ENCODE measurements at regions not wholly inside any gene's neighbourhood (a gene's known extent, or its start where the extent isn't known, plus 50 kb on each side); places are given as distances from the start of the nearest gene placed in this dataset.

DNA sequence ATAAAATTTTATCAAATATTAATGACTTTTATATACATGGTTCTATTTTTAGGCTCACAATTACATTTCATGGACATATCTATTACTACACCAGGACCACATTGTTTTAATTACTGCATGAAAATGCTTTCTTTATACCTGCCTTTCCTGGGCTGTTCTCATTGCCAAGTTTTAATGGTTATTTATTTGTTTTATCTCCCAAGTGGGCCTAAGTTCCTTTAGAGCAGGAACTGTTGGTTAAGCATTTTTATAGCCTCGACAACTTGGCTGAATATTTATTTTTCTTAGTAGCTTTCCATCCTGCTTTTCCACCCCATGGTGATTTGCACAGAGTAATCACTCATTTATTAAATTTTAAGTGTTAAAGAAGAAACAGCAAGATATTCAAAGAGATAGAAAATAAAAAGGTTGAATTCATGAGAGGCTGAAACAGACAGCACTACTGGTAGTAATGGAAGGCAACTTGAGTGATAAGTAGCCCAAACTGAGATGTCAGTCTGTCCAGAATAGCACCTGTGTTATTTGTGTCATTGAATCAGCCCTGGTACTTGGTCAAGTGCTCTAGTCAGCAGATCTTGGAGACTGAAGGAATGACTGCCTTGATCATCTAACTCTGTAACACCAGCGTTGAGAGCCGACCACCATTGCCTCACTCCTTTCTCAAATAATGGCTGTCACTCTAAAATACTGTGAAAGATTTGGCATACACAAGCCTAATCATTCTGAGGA lies 119.1 kb upstream of the EGLN3 start:
- DNase-seq (ENCODE audit: low spot score) = no peak
- no peak for ATAC-seq
- Mint-ChIP-seq H3K4me1 (no peaks in the 10 kb centered on the region), H3K27me3 (ENCODE audit: low read depth) (no peaks in the 10 kb centered on the region), H3K9me3 (peaks cover 14% of the 10 kb centered on the region), H3K27ac (no peak overlapping the region), H3K36me3 (no peaks in the 10 kb centered on the region), H3K4me3 (no peak overlapping the region)
- CTCF ChIA-PET = no interaction called here
- TF ChIP-seq, protein P1, sequence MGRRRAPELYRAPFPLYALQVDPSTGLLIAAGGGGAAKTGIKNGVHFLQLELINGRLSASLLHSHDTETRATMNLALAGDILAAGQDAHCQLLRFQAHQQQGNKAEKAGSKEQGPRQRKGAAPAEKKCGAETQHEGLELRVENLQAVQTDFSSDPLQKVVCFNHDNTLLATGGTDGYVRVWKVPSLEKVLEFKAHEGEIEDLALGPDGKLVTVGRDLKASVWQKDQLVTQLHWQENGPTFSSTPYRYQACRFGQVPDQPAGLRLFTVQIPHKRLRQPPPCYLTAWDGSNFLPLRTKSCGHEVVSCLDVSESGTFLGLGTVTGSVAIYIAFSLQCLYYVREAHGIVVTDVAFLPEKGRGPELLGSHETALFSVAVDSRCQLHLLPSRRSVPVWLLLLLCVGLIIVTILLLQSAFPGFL (CRISPR knock-in tag; IDR thresholded peaks at IDR 0.05; ENCODE audit: borderline replicate concordance) = no peak
- TF ChIP-seq SP1 (CRISPR knock-in tag; conservative IDR thresholded peaks at IDR 0.05) (no peak), TEAD1 (CRISPR knock-in tag; IDR thresholded peaks at IDR 0.05) (no peak), ZNF232 (CRISPR knock-in tag; IDR thresholded peaks at IDR 0.05) (no peak), GRHL2 (CRISPR knock-in tag; IDR thresholded peaks at IDR 0.05; ENCODE audit: insufficient replicate concordance, severe bottlenecking) (no peak), ZNF263 (CRISPR knock-in tag; IDR thresholded peaks at IDR 0.05; ENCODE audit: low read depth) (no peak), FOXP1 (CRISPR knock-in tag; IDR thresholded peaks at IDR 0.05; ENCODE audit: borderline replicate concordance) (no peak), ETV6 (CRISPR knock-in tag; IDR thresholded peaks at IDR 0.05) (no peak), RORB (CRISPR knock-in tag; IDR thresholded peaks at IDR 0.05) (no peak)
- TF ChIP-seq, protein P2, sequence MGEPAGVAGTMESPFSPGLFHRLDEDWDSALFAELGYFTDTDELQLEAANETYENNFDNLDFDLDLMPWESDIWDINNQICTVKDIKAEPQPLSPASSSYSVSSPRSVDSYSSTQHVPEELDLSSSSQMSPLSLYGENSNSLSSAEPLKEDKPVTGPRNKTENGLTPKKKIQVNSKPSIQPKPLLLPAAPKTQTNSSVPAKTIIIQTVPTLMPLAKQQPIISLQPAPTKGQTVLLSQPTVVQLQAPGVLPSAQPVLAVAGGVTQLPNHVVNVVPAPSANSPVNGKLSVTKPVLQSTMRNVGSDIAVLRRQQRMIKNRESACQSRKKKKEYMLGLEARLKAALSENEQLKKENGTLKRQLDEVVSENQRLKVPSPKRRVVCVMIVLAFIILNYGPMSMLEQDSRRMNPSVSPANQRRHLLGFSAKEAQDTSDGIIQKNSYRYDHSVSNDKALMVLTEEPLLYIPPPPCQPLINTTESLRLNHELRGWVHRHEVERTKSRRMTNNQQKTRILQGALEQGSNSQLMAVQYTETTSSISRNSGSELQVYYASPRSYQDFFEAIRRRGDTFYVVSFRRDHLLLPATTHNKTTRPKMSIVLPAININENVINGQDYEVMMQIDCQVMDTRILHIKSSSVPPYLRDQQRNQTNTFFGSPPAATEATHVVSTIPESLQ (CRISPR knock-in tag; IDR thresholded peaks at IDR 0.05) = no peak
- TF ChIP-seq, protein P3, sequence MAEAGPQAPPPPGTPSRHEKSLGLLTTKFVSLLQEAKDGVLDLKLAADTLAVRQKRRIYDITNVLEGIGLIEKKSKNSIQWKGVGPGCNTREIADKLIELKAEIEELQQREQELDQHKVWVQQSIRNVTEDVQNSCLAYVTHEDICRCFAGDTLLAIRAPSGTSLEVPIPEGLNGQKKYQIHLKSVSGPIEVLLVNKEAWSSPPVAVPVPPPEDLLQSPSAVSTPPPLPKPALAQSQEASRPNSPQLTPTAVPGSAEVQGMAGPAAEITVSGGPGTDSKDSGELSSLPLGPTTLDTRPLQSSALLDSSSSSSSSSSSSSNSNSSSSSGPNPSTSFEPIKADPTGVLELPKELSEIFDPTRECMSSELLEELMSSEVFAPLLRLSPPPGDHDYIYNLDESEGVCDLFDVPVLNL (CRISPR knock-in tag; IDR thresholded peaks at IDR 0.05; ENCODE audit: borderline replicate concordance, low read depth) = no peak
- TF ChIP-seq, protein P4, sequence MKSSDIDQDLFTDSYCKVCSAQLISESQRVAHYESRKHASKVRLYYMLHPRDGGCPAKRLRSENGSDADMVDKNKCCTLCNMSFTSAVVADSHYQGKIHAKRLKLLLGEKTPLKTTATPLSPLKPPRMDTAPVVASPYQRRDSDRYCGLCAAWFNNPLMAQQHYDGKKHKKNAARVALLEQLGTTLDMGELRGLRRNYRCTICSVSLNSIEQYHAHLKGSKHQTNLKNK (CRISPR knock-in tag; IDR thresholded peaks at IDR 0.05) = no peak
- TF ChIP-seq, protein P5, sequence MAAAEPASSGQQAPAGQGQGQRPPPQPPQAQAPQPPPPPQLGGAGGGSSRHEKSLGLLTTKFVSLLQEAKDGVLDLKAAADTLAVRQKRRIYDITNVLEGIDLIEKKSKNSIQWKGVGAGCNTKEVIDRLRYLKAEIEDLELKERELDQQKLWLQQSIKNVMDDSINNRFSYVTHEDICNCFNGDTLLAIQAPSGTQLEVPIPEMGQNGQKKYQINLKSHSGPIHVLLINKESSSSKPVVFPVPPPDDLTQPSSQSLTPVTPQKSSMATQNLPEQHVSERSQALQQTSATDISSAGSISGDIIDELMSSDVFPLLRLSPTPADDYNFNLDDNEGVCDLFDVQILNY (CRISPR knock-in tag; IDR thresholded peaks at IDR 0.05) = no peak
- TF ChIP-seq, protein P6, sequence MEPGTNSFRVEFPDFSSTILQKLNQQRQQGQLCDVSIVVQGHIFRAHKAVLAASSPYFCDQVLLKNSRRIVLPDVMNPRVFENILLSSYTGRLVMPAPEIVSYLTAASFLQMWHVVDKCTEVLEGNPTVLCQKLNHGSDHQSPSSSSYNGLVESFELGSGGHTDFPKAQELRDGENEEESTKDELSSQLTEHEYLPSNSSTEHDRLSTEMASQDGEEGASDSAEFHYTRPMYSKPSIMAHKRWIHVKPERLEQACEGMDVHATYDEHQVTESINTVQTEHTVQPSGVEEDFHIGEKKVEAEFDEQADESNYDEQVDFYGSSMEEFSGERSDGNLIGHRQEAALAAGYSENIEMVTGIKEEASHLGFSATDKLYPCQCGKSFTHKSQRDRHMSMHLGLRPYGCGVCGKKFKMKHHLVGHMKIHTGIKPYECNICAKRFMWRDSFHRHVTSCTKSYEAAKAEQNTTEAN (CRISPR knock-in tag; IDR thresholded peaks at IDR 0.05) = no peak
- TF ChIP-seq, protein P7, sequence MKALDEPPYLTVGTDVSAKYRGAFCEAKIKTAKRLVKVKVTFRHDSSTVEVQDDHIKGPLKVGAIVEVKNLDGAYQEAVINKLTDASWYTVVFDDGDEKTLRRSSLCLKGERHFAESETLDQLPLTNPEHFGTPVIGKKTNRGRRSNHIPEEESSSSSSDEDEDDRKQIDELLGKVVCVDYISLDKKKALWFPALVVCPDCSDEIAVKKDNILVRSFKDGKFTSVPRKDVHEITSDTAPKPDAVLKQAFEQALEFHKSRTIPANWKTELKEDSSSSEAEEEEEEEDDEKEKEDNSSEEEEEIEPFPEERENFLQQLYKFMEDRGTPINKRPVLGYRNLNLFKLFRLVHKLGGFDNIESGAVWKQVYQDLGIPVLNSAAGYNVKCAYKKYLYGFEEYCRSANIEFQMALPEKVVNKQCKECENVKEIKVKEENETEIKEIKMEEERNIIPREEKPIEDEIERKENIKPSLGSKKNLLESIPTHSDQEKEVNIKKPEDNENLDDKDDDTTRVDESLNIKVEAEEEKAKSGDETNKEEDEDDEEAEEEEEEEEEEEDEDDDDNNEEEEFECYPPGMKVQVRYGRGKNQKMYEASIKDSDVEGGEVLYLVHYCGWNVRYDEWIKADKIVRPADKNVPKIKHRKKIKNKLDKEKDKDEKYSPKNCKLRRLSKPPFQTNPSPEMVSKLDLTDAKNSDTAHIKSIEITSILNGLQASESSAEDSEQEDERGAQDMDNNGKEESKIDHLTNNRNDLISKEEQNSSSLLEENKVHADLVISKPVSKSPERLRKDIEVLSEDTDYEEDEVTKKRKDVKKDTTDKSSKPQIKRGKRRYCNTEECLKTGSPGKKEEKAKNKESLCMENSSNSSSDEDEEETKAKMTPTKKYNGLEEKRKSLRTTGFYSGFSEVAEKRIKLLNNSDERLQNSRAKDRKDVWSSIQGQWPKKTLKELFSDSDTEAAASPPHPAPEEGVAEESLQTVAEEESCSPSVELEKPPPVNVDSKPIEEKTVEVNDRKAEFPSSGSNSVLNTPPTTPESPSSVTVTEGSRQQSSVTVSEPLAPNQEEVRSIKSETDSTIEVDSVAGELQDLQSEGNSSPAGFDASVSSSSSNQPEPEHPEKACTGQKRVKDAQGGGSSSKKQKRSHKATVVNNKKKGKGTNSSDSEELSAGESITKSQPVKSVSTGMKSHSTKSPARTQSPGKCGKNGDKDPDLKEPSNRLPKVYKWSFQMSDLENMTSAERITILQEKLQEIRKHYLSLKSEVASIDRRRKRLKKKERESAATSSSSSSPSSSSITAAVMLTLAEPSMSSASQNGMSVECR (CRISPR knock-in tag; IDR thresholded peaks at IDR 0.05; ENCODE audit: borderline replicate concordance) = no peak
- TF ChIP-seq, protein P8, sequence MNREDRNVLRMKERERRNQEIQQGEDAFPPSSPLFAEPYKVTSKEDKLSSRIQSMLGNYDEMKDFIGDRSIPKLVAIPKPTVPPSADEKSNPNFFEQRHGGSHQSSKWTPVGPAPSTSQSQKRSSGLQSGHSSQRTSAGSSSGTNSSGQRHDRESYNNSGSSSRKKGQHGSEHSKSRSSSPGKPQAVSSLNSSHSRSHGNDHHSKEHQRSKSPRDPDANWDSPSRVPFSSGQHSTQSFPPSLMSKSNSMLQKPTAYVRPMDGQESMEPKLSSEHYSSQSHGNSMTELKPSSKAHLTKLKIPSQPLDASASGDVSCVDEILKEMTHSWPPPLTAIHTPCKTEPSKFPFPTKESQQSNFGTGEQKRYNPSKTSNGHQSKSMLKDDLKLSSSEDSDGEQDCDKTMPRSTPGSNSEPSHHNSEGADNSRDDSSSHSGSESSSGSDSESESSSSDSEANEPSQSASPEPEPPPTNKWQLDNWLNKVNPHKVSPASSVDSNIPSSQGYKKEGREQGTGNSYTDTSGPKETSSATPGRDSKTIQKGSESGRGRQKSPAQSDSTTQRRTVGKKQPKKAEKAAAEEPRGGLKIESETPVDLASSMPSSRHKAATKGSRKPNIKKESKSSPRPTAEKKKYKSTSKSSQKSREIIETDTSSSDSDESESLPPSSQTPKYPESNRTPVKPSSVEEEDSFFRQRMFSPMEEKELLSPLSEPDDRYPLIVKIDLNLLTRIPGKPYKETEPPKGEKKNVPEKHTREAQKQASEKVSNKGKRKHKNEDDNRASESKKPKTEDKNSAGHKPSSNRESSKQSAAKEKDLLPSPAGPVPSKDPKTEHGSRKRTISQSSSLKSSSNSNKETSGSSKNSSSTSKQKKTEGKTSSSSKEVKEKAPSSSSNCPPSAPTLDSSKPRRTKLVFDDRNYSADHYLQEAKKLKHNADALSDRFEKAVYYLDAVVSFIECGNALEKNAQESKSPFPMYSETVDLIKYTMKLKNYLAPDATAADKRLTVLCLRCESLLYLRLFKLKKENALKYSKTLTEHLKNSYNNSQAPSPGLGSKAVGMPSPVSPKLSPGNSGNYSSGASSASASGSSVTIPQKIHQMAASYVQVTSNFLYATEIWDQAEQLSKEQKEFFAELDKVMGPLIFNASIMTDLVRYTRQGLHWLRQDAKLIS (CRISPR knock-in tag; IDR thresholded peaks at IDR 0.05; ENCODE audit: borderline replicate concordance) = no peak
- POLR2A ChIA-PET = no interaction called here
